ENCODE measurements at regions not wholly inside any gene's neighbourhood (a gene's known extent, or its start where the extent isn't known, plus 50 kb on each side); places are given as distances from the start of the nearest gene placed in this dataset.

DNA sequence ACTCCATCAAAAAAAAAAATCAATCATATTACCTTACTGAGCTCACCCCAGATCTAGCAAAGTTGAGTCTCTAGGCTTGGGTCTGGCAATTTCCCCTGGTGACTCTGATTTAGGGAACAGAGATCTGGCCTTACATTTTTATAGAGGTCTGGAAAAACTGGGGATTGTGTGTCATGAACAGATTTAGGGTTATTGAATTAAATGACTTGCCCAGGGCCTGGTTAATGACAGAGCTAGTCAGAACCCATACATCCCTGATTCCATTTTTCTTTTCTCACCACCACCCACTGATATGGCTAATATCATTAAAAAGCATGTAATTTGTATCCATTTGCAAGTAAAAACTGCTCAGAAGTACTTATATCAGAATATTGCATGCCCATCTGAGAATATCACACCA is 163.4 kb upstream of the OGFRL1 start:
- no peak for TF ChIP-seq POLR2AphosphoS5 (IDR thresholded peaks at IDR 0.05; ENCODE audit: borderline replicate concordance, low read depth, low read length)
- no peak for TF ChIP-seq EZH2 (IDR thresholded peaks at IDR 0.05)
- no peak for TF ChIP-seq FOXP2 (optimal IDR thresholded peaks at IDR 0.05; ENCODE audit: control extremely low read depth, extremely low read length, insufficient read depth)
